SU-DHL-6 (cell line): ENCODE measurements at regions not wholly inside any gene's neighbourhood (a gene's known extent, or its start where the extent isn't known, plus 50 kb on each side); places are given as distances from the start of the nearest gene placed in this dataset.

Source experiments
- H2AFZ ChIP-seq: fragments of 200-600 bp; sonication (generic); 2 replicates; pipeline ENCODE4 v1.6.1; 2014; ENCODE audit warnings: low read depth, mild to moderate bottlenecking, moderate library complexity, mixed read lengths, antibody characterized with exemption, low read length; ENCODE audit not compliant: severe bottlenecking
- H3F3A ChIP-seq: fragments of 200-600 bp; shearing (Covaris generic); 2 replicates; pipeline ENCODE4 v1.6.0; 2016; ENCODE audit warnings: antibody characterized with exemption, mild to moderate bottlenecking; ENCODE audit not compliant: insufficient read depth
- H3K27ac ChIP-seq: fragments of 200-600 bp; sonication (generic); 2 replicates; pipeline ENCODE4 v1.5.1; 2016; ENCODE audit warnings: low read depth, mild to moderate bottlenecking, low read length, moderate library complexity, mixed read lengths
- H3K27me3 ChIP-seq: fragments of 200-600 bp; sonication (generic), shearing (Covaris generic); 2 replicates; pipeline ENCODE4 v1.6.0; 2014; ENCODE audit warnings: mild to moderate bottlenecking, low read length
- H3K36me3 ChIP-seq: fragments of 200-600 bp; sonication (generic); 2 replicates; pipeline ENCODE4 v1.6.1; 2014; ENCODE audit warnings: mild to moderate bottlenecking, low read length, mixed read lengths
- H3K4me2 ChIP-seq: fragments of 300-600, 200-600 bp; shearing (Covaris generic), sonication (generic); 2 replicates; pipeline ENCODE4 v1.6.0; 2014; ENCODE audit warnings: low read length, low read depth, mild to moderate bottlenecking; ENCODE audit not compliant: poor library complexity, severe bottlenecking
- H3K4me3 ChIP-seq: fragments of 200-600 bp; sonication (generic); 2 replicates; pipeline ENCODE4 v1.5.1; 2014; ENCODE audit warnings: antibody characterized with exemption, low read length, mild to moderate bottlenecking, mixed read lengths; ENCODE audit not compliant: insufficient read depth, poor library complexity, severe bottlenecking
- H3K79me2 ChIP-seq: fragments of 200-600 bp; sonication (generic); 2 replicates; pipeline ENCODE4 v1.6.1; 2014; ENCODE audit warnings: mild to moderate bottlenecking, low read length, moderate library complexity; ENCODE audit not compliant: insufficient read depth
- H3K9ac ChIP-seq: fragments of 200-600 bp; sonication (generic); 2 replicates; pipeline ENCODE4 v1.7.0; 2014; ENCODE audit warnings: mild to moderate bottlenecking, low read length
- H3K9me2 ChIP-seq: fragments of 200-600 bp; sonication (generic); replicated peaks from 2 replicates; pipeline ENCODE4 v1.6.1; 2014; ENCODE audit warnings: low read length; ENCODE audit not compliant: insufficient read depth
- H3K9me3 ChIP-seq: fragments of 200-600 bp; sonication (generic); 2 replicates; pipeline ENCODE4 v1.6.1; 2014; ENCODE audit warnings: low read length, mixed read lengths; ENCODE audit not compliant: insufficient read depth
- H4K20me1 ChIP-seq: fragments of 200-600 bp; sonication (generic); 2 replicates; pipeline ENCODE4 v1.6.1; 2014; ENCODE audit warnings: low read depth, mild to moderate bottlenecking, antibody characterized with exemption, low read length, moderate library complexity, mixed read lengths
- EZH2phosphoT487 ChIP-seq: fragments of 200-600 bp; sonication (generic), shearing (Covaris generic); conservative IDR thresholded peaks from 2 replicates; pipeline ENCODE4 v1.6.1; 2018; ENCODE audit warnings: mild to moderate bottlenecking, antibody characterized with exemption, low read length, moderate library complexity, mixed read lengths
- TF ChIP-seq, protein P1 (sequence below): fragments of 200-600 bp; sonication (generic); IDR thresholded peaks from one replicate; pipeline ENCODE4 v1.5.1; 2017; ENCODE audit warnings: antibody characterized with exemption, mild to moderate bottlenecking, low read length, moderate library complexity; ENCODE audit not compliant: insufficient read depth, poor library complexity, severe bottlenecking

DNA sequence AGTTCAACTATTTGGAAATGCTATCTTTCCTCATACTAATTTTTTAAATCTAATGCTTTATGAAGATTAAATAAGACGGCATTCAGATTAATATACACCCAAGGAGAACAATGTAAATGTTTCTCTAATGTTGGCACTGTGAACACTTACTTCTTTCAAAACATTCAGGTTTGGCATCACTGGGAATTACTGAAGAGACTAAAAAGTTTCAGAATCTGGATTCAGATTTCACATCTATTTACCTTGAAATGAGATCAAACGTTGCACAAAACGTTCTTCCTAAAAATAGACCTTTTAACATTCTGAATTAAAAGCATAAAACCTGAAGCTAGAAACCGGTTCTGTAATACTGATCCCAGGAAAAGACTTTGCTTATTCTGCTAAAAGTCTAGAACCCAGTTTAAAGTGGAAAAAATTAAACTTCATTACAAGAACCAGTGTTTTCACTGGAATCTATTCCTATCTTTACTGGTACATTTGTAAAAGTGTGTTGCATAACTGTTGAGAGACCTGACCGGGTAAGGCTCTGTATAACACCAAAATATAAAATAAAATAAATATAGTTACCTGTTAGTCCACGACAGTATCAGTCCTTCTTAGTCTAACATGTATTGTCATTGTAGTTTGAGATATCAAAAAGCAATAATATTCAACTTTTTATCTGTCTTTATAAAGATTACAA, 117.4 kb upstream of the MAP9 start:
- no peak overlapping the region for H2AFZ ChIP-seq
- no peaks in the 10 kb centered on the region for H3K9me3 ChIP-seq

DNA sequence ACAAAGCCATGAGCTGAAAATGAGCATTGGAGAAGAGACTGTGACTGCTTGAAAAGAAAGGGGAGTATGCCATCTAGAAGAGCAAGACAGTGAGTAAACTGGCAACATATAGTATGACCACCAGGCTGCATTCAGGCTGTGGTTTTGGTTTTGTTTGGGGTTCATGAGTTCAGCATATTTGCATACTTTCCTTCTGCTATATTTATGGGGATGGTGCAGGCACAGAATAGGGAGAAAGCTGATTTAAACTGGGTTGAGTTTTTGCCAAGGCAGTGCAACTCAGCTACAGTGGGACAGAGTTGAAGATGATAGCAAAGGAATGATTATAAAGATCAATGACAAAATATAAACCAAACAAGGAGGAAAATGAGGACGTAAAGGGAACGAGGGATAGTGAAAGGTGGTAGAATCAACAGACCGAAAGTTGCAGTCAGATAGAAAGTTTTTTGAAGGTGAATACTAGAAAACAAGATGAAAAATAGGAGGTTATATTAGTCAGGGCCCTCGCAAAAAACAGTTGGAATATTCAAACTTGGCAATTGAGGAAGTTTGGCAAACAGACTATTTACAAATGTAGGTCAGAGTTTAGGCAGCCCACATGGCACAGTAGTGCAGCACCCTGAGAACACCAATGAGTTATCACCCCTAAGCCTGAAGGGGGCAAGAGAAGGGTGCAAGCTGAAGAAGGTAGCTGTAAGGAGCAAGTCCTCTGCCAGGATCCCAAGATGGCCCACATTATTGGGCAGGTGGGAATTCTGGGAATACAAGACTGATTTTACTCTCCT, 114.8 kb upstream of the MAP9 start:
- Histone ChIP-seq H3K27me3 (no peaks in the 10 kb centered on the region), H4K20me1 (no peaks in the 10 kb centered on the region), H3K9ac (no peak overlapping the region), H3F3A (no peaks in the 10 kb centered on the region), H3K27ac (no peak overlapping the region), H3K36me3 (no peaks in the 10 kb centered on the region), H3K9me3 (no peaks in the 10 kb centered on the region), H3K79me2 (no peaks in the 10 kb centered on the region), H3K9me2 (no peaks in the 10 kb centered on the region), H2AFZ (no peak overlapping the region), H3K4me3 (no peak overlapping the region), H3K4me2 (no peak overlapping the region)
- TF ChIP-seq EZH2phosphoT487, result no peak
- TF ChIP-seq, protein P1, sequence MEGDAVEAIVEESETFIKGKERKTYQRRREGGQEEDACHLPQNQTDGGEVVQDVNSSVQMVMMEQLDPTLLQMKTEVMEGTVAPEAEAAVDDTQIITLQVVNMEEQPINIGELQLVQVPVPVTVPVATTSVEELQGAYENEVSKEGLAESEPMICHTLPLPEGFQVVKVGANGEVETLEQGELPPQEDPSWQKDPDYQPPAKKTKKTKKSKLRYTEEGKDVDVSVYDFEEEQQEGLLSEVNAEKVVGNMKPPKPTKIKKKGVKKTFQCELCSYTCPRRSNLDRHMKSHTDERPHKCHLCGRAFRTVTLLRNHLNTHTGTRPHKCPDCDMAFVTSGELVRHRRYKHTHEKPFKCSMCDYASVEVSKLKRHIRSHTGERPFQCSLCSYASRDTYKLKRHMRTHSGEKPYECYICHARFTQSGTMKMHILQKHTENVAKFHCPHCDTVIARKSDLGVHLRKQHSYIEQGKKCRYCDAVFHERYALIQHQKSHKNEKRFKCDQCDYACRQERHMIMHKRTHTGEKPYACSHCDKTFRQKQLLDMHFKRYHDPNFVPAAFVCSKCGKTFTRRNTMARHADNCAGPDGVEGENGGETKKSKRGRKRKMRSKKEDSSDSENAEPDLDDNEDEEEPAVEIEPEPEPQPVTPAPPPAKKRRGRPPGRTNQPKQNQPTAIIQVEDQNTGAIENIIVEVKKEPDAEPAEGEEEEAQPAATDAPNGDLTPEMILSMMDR, result no peak

More for the DNA sequence above, 117.4 kb upstream of the MAP9 start:
- Histone ChIP-seq H3K27ac (no peak overlapping the region), H3K9me2 (no peaks in the 10 kb centered on the region), H3K36me3 (no peaks in the 10 kb centered on the region), H3K4me2 (no peak overlapping the region), H3K27me3 (no peaks in the 10 kb centered on the region), H4K20me1 (no peaks in the 10 kb centered on the region), H3K79me2 (no peaks in the 10 kb centered on the region), H3K4me3 (no peak overlapping the region), H3K9ac (no peak overlapping the region), H3F3A (no peaks in the 10 kb centered on the region)
- no peak for TF ChIP-seq EZH2phosphoT487
- TF ChIP-seq, protein P1, result no peak

DNA sequence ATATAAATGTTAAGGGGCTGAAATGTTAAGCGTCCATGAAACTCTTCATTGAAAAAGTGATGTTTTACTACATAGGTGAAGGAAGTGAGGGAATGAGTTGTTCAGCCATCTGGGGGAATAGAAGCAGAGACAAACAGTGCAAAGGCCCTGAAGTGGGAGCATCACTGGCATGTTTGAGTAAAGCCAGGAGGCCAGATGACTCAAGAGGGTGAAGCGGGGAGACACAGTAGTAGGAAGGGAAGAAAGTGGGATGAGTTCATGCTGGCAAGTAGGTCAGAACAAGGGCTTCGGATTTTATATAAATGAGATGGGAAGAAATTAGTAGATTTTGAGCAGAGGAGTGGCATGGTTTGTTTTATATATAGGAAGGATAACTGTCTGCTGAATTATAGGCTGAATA, 112.5 kb upstream of the MAP9 start:
- Histone ChIP-seq H3K9ac (no peak overlapping the region), H2AFZ (no peak overlapping the region)

More for the DNA sequence above, 112.5 kb upstream of the MAP9 start:
- TF ChIP-seq, protein P1, result no peak
- no peak for TF ChIP-seq EZH2phosphoT487
- H3K9me2 ChIP-seq, result no peaks in the 10 kb centered on the region
- no peaks in the 10 kb centered on the region for H3K9me3 ChIP-seq
- H3K36me3 ChIP-seq, result no peaks in the 10 kb centered on the region
- H3K4me3 ChIP-seq, result no peak overlapping the region
- no peak overlapping the region for H3K4me2 ChIP-seq
- no peaks in the 10 kb centered on the region for H3K79me2 ChIP-seq
- no peak overlapping the region for H3K27ac ChIP-seq
- H3F3A ChIP-seq, result no peaks in the 10 kb centered on the region
- no peaks in the 10 kb centered on the region for H4K20me1 ChIP-seq
- H3K27me3 ChIP-seq, result no peaks in the 10 kb centered on the region
